SK-N-SH (cell line): ENCODE measurements at regions not wholly inside any gene's neighbourhood (a gene's known extent, or its start where the extent isn't known, plus 50 kb on each side); places are given as distances from the start of the nearest gene placed in this dataset.

ENCODE experiments used
- CTCF ChIA-PET: fragments of 300-600, 350-600 bp; formaldehyde crosslinking; extraction: SDS; loops from one replicate; lab custom pipeline; 2021; lab: Yijun Ruan, JAX
- POLR2A ChIA-PET: fragments of 350-600 bp; sonication (Branson Sonifier 250); formaldehyde crosslinking; extraction: SDS; loops from one replicate; lab custom pipeline; 2020; ENCODE audit warnings: antibody characterized with exemption, inconsistent platforms; lab: Yijun Ruan, JAX
- DNase-seq: peaks from one replicate; pipeline ENCODE4 v3.0.0; 2012
- H2AFZ ChIP-seq: fragments of 200-600 bp; sonication (generic); 2 replicates; pipeline ENCODE4 v1.8.1; 2016; ENCODE audit warnings: antibody characterized with exemption, mild to moderate bottlenecking, low read depth
- H3F3A ChIP-seq: fragments of 200-600 bp; sonication (generic); replicated peaks from 2 replicates; pipeline ENCODE3; 2016; ENCODE audit warnings: antibody characterized with exemption, mild to moderate bottlenecking; ENCODE audit not compliant: insufficient read depth
- H3K27ac ChIP-seq, 2 experiments: fragments of 200-500 bp in 1 of 2; fragments of 200-600 bp in 1 of 2; sonication (Bioruptor generic) in 1 of 2; sonication (generic), shearing (Covaris generic) in 1 of 2; 2 replicates each; pipeline versions ENCODE4 v1.5.1 to v1.6.1; 2014 to 2016; ENCODE audit warnings: low read depth in 2 of 2, inconsistent platforms in 1 of 2, low read length in 1 of 2, mild to moderate bottlenecking in 1 of 2, mixed read lengths in 1 of 2
- H3K27me3 ChIP-seq: fragments of 200-600 bp; sonication (generic), shearing (Covaris generic); 2 replicates; pipeline ENCODE4 v1.6.1; 2016; ENCODE audit warnings: mixed run types; ENCODE audit not compliant: insufficient read depth
- H3K36me3 ChIP-seq, 2 experiments: fragments of 200-500 bp in 1 of 2; fragments of 200-600 bp in 1 of 2; sonication (Bioruptor generic) in 1 of 2; sonication (generic) in 1 of 2; replicated peaks in 1 of 2; 2 replicates each; pipeline versions ENCODE3 to v1.5.1; 2014 to 2016; ENCODE audit warnings: low read length in 1 of 2, mild to moderate bottlenecking in 1 of 2; ENCODE audit not compliant: insufficient read depth in 2 of 2, control insufficient read depth in 1 of 2
- H3K4me1 ChIP-seq, 2 experiments: fragments of 200-500 bp in 1 of 2; fragments of 200-600 bp in 1 of 2; sonication (Bioruptor generic) in 1 of 2; sonication (generic), shearing (Covaris generic) in 1 of 2; 2 replicates each; pipeline versions ENCODE4 v1.5.1 to v1.6.1; 2014 to 2016; ENCODE audit warnings: low read depth in 1 of 2, low read length in 1 of 2, mixed run types in 1 of 2; ENCODE audit not compliant: insufficient read depth in 2 of 2, control insufficient read depth in 1 of 2
- H3K4me2 ChIP-seq: fragments of 200-600 bp; sonication (generic), shearing (Covaris generic); 2 replicates; pipeline ENCODE4 v1.6.1; 2017; ENCODE audit warnings: mixed run types
- H3K4me3 ChIP-seq, 2 experiments: fragments of 200-500 bp in 1 of 2; fragments of 200-600 bp in 1 of 2; sonication (Bioruptor generic) in 1 of 2; sonication (generic), shearing (Covaris generic) in 1 of 2; 2 replicates each; pipeline versions ENCODE4 v1.5.1 to v1.8.1; 2014 to 2016; ENCODE audit warnings: low read depth in 2 of 2, inconsistent platforms in 1 of 2, low read length in 1 of 2, mild to moderate bottlenecking in 1 of 2, mixed read lengths in 1 of 2, moderate library complexity in 1 of 2
- H3K79me2 ChIP-seq: fragments of 200-600 bp; sonication (generic); 2 replicates; pipeline ENCODE4 v1.8.1; 2017; ENCODE audit warnings: mild to moderate bottlenecking; ENCODE audit not compliant: insufficient read depth
- H3K9ac ChIP-seq: fragments of 200-600 bp; sonication (generic); 2 replicates; pipeline ENCODE4 v1.6.1; 2017; ENCODE audit warnings: mixed run types
- H3K9me2 ChIP-seq: fragments of 200-600 bp; sonication (generic); 2 replicates; pipeline ENCODE4 v1.6.1; 2017; ENCODE audit warnings: mixed run types
- H3K9me3 ChIP-seq: fragments of 200-600 bp; sonication (generic); 2 replicates; pipeline ENCODE4 v1.6.1; 2017; ENCODE audit warnings: mixed run types, mild to moderate bottlenecking, moderate library complexity
- H4K20me1 ChIP-seq: fragments of 200-600 bp; sonication (generic); 2 replicates; pipeline ENCODE4 v1.6.1; 2017; ENCODE audit warnings: mild to moderate bottlenecking, mixed run types; ENCODE audit not compliant: insufficient read depth
- CHD2 ChIP-seq: fragments of 150-350 bp; IDR thresholded peaks from 2 replicates; pipeline ENCODE4 v1.6.1; 2018; ENCODE audit warnings: low read length; ENCODE audit not compliant: partially characterized antibody
- ELF1 ChIP-seq: IDR thresholded peaks from 2 replicates; pipeline ENCODE4 v1.4.0; 2012
- EP300 ChIP-seq, 2 experiments: IDR thresholded peaks; 2 replicates each; pipeline versions ENCODE4 v1.4.0 to v1.6.1; 2012; ENCODE audit warnings: borderline replicate concordance in 1 of 2, low read depth in 1 of 2, low read length in 1 of 2
- EZH2phosphoT487 ChIP-seq: fragments of 200-600 bp; sonication (generic); IDR thresholded peaks from 2 replicates; pipeline ENCODE4 v1.6.1; 2017; ENCODE audit warnings: low read depth, mixed run types, mild to moderate bottlenecking, antibody characterized with exemption, moderate library complexity, borderline replicate concordance
- FOSL2 ChIP-seq: IDR thresholded peaks from 2 replicates; pipeline ENCODE4 v1.4.0; 2012; ENCODE audit warnings: low read depth, mild to moderate bottlenecking, moderate library complexity, borderline replicate concordance
- FOXM1 ChIP-seq: IDR thresholded peaks from 2 replicates; pipeline ENCODE4 v1.4.0; 2012; ENCODE audit warnings: low read depth, mild to moderate bottlenecking
- NFIC ChIP-seq: IDR thresholded peaks from 2 replicates; pipeline ENCODE4 v1.4.0; 2012; ENCODE audit warnings: borderline replicate concordance
- NRF1 ChIP-seq: IDR thresholded peaks from 2 replicates; pipeline ENCODE4 v1.6.1; 2012; ENCODE audit warnings: low read depth, mild to moderate bottlenecking, low read length
- PBX3 ChIP-seq: IDR thresholded peaks from 2 replicates; pipeline ENCODE4; 2012
- RCOR1 ChIP-seq: fragments of 150-350 bp; IDR thresholded peaks from 2 replicates; pipeline ENCODE4 v1.6.1; 2017; ENCODE audit warnings: antibody characterized with exemption, low read length
- SMC3 ChIP-seq: IDR thresholded peaks from 2 replicates; pipeline ENCODE4 v1.6.1; 2012; ENCODE audit warnings: low read depth, low read length, improper control_type of control experiment
- TAF1 ChIP-seq: IDR thresholded peaks from 2 replicates; pipeline ENCODE4 v1.6.1; 2012; ENCODE audit warnings: low read depth, mild to moderate bottlenecking, low read length, moderate library complexity, borderline replicate concordance
- TCF12 ChIP-seq: IDR thresholded peaks from 2 replicates; pipeline ENCODE4 v1.4.0; 2012
- USF1 ChIP-seq: IDR thresholded peaks from 2 replicates; pipeline ENCODE4 v1.4.0; 2012; ENCODE audit warnings: low read depth, borderline replicate concordance
- USF2 ChIP-seq: fragments of 150-350 bp; IDR thresholded peaks from 2 replicates; pipeline ENCODE4 v1.6.1; 2017; ENCODE audit warnings: antibody characterized with exemption, low read length, low read depth, borderline replicate concordance
- YY1 ChIP-seq: IDR thresholded peaks from 2 replicates; pipeline ENCODE4 v1.4.0; 2012; ENCODE audit warnings: low read depth, mild to moderate bottlenecking
- ZBTB33 ChIP-seq: IDR thresholded peaks from 2 replicates; pipeline ENCODE4 v1.4.0; 2012; ENCODE audit warnings: low read depth, borderline replicate concordance
- WGBS: methylation state at CpG from one replicate; pipeline ENCODE4 v1.1.6; 2017; ENCODE audit warnings: low lambda C conversion rate; 5-methylcytosine and 5-hydroxymethylcytosine counted together

- no peak overlapping the region for H3K4me2 ChIP-seq
- H2AFZ ChIP-seq, result no peak overlapping the region
- H3F3A ChIP-seq, result peaks cover 14% of the 10 kb centered on the region
- WGBS, result 48% methylated on average over 5 of the region's 5 CpGs
- no peaks in the 10 kb centered on the region for H3K79me2 ChIP-seq
- TF ChIP-seq EZH2phosphoT487 (no peak), TAF1 (no peak), CHD2 (no peak), ZBTB33 (no peak), NFIC (no peak), PBX3 (no peak), NRF1 (no peak), USF1 (no peak), EP300 (IDR thresholded peaks at IDR 0.05; ENCODE audit: borderline replicate concordance in 1 of 2, low read depth in 1 of 2, low read length in 1 of 2) (no peak), FOSL2 (no peak), SMC3 (no peak)
- H4K20me1 ChIP-seq, result no peaks in the 10 kb centered on the region
- H3K27me3 ChIP-seq, result no peaks in the 10 kb centered on the region
- H3K4me1 ChIP-seq, result peaks cover 0 to 7% of the 10 kb centered on the region in 2 experiments; a peak in 2 of 4 replicates
- no peak overlapping the region for H3K9ac ChIP-seq
- DNase-seq, result no peak
- no peak overlapping the region for H3K4me3 ChIP-seq
- H3K27ac ChIP-seq, result no peak overlapping the region
- POLR2A ChIA-PET, result no interaction called here
- H3K36me3 ChIP-seq, result peaks cover 0 to 3% of the 10 kb centered on the region in 2 experiments
- H3K9me2 ChIP-seq, result no peaks in the 10 kb centered on the region
- no peaks in the 10 kb centered on the region; the same call in 1 of the 2 replicates for H3K9me3 ChIP-seq
- CTCF ChIA-PET, result no interaction called here
Observed at GRCh38 chr13:100879255-100879654, 204.7 kb upstream of the TMTC4 start.

GRCh38 chr13:100876044-100876403 is 201.4 kb upstream of the TMTC4 start:
- Histone ChIP-seq H4K20me1 (no peaks in the 10 kb centered on the region), H2AFZ (no peak overlapping the region), H3K9me2 (no peaks in the 10 kb centered on the region), H3K27ac (peak overlapping the region; percentile 0 to 66; a peak in 3 of 4 replicates), H3K36me3 (peaks cover 0 to 3% of the 10 kb centered on the region in 2 experiments), H3K9me3 (no peaks in the 10 kb centered on the region; the same call in 1 of the 2 replicates), H3F3A (peaks cover 14% of the 10 kb centered on the region), H3K4me1 (peaks cover 0 to 3% of the 10 kb centered on the region in 2 experiments; a peak in 1 of 4 replicates), H3K79me2 (no peaks in the 10 kb centered on the region), H3K4me2 (peak overlapping the region; percentile 16; the same call in 1 of the 2 replicates), H3K4me3 (no peak overlapping the region), H3K9ac (no peak overlapping the region), H3K27me3 (no peaks in the 10 kb centered on the region)
- ChIA-PET CTCF (no interaction called here), POLR2A (no interaction called here)
- TF ChIP-seq TCF12 (no peak), EZH2phosphoT487 (no peak), RCOR1 (no peak), FOXM1 (no peak), USF2 (no peak), ELF1 (no peak), EP300 (IDR thresholded peaks at IDR 0.05; ENCODE audit: borderline replicate concordance in 1 of 2, low read depth in 1 of 2, low read length in 1 of 2) (no peak), YY1 (no peak), NRF1 (no peak)
- 49% methylated on average over 2 of the region's 2 CpGs for WGBS
- DNase-seq, result no peak
